ENCODE measurements at regions not wholly inside any gene's neighbourhood (a gene's known extent, or its start where the extent isn't known, plus 50 kb on each side); places are given as distances from the start of the nearest gene placed in this dataset.

DNA sequence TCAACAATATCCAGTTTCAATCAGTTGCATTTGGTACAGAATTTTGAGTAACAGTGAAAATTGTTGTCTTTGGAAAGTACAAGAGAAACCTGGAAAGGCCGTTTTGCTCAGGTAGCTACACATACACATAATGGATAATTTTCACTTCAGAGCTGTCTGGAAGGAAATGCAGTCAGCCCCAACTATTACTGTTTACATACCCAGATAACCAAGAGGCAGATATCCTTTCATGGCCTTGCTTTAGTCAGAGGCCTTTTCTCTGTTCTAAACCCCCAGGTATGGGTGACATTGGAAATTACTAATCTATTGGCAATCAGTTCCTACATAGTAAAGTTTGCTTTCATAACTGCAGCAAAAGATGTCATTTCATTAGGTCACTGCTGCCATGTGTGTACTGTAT is 244.9 kb upstream of the EMCN start:
- Histone ChIP-seq H3K9me2 (ENCODE audit: insufficient read depth) (no peaks in the 10 kb centered on the region; the same call in 1 of the 2 replicates), H3K36me3 (ENCODE audit: low read depth) (no peaks in the 10 kb centered on the region), H3K4me2 (no peak overlapping the region), H3K4me1 (replicated peaks; ENCODE audit: insufficient read depth) (no peaks in the 10 kb centered on the region), H3K27ac (no peak overlapping the region), H4K20me1 (ENCODE audit: insufficient read depth) (no peaks in the 10 kb centered on the region), H3K9me3 (ENCODE audit: insufficient read depth, low read depth) (no peaks in the 10 kb centered on the region), H3K79me2 (ENCODE audit: low read depth) (no peaks in the 10 kb centered on the region), H3K27me3 (ENCODE audit: insufficient read depth, low read depth) (no peaks in the 10 kb centered on the region), H2AFZ (no peak overlapping the region), H3F3A (ENCODE audit: insufficient read depth, low read depth) (no peaks in the 10 kb centered on the region), H3K4me3 (no peak overlapping the region)
- ChIA-PET CTCF (no interaction called here), POLR2A (ENCODE audit: unreplicated experiment) (no interaction called here)
- TF ChIP-seq EZH2 (IDR thresholded peaks at IDR 0.05; ENCODE audit: low read depth), result no peak
- DNase-seq, result no peak
- intact Hi-C loops (cut with micrococcal nuclease; ENCODE audit: unreplicated experiment), result no loop called here
- no TSS peak for BruUV-seq (replicated peaks)

DNA sequence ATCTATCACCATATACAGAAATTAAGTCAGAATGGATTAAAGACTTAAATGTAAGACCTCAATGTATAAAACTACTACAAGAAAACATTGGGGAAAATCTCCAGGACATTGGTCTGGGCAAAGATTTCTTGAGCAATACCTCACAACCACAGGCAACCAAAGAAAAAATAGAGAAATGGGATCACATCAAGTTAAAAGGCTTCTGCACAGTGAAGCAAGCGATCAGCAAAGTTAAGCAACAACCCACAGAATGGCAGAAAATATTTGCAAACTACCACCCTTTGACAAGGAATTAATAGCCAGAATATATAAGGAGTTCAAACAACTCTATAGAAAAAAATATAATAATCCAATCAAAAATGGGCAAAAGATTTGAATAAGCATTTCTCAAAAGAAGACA is 236.9 kb upstream of the EMCN start:
- ChIA-PET CTCF (no interaction called here), POLR2A (ENCODE audit: unreplicated experiment) (no interaction called here)
- Histone ChIP-seq H2AFZ (no peak overlapping the region), H3K4me2 (no peak overlapping the region), H3K4me1 (replicated peaks; ENCODE audit: insufficient read depth) (no peaks in the 10 kb centered on the region), H4K20me1 (ENCODE audit: insufficient read depth) (no peaks in the 10 kb centered on the region), H3K79me2 (ENCODE audit: low read depth) (no peaks in the 10 kb centered on the region), H3K4me3 (no peak overlapping the region), H3K27ac (no peak overlapping the region), H3K27me3 (ENCODE audit: insufficient read depth, low read depth) (no peaks in the 10 kb centered on the region), H3K36me3 (ENCODE audit: low read depth) (no peaks in the 10 kb centered on the region), H3F3A (ENCODE audit: insufficient read depth, low read depth) (no peaks in the 10 kb centered on the region), H3K9me2 (ENCODE audit: insufficient read depth) (no peaks in the 10 kb centered on the region), H3K9me3 (ENCODE audit: insufficient read depth, low read depth) (no peaks in the 10 kb centered on the region)
- BruUV-seq (replicated peaks), result no TSS peak
- no peak for TF ChIP-seq EZH2 (IDR thresholded peaks at IDR 0.05; ENCODE audit: low read depth)
- TF ChIP-seq, protein P1, sequence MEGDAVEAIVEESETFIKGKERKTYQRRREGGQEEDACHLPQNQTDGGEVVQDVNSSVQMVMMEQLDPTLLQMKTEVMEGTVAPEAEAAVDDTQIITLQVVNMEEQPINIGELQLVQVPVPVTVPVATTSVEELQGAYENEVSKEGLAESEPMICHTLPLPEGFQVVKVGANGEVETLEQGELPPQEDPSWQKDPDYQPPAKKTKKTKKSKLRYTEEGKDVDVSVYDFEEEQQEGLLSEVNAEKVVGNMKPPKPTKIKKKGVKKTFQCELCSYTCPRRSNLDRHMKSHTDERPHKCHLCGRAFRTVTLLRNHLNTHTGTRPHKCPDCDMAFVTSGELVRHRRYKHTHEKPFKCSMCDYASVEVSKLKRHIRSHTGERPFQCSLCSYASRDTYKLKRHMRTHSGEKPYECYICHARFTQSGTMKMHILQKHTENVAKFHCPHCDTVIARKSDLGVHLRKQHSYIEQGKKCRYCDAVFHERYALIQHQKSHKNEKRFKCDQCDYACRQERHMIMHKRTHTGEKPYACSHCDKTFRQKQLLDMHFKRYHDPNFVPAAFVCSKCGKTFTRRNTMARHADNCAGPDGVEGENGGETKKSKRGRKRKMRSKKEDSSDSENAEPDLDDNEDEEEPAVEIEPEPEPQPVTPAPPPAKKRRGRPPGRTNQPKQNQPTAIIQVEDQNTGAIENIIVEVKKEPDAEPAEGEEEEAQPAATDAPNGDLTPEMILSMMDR (conservative IDR thresholded peaks at IDR 0.05), result no peak
- intact Hi-C loops (cut with micrococcal nuclease; ENCODE audit: unreplicated experiment), result no loop called here
- no peak for DNase-seq

DNA sequence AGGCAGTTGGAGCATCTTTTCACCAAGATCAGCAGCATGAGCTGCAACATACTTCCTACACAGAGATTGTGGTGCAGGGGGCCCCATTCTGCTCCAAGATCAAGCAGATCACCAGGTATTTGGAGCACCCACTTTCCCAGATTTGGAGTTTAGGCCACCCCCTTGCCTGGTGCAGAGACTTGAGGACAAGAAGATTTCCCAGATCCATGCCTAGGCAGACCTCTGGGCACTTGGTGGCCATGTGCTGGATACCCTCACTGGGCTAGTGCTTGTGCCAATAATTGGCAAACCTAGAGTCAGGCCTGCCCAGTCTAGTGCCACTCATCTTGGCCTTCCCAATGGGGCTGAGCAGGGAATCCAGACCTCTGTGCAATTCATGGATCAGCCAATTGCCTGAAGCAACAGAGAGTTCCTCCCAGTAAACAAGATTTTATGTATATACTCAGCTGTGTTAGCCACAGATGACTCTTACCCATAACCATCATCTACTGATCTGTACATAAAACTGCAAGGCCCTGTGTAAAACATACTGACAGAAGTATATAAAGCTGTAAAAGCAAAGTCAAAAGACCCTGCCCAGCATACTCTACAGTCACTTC is 228.4 kb upstream of the EMCN start:
- ChIA-PET CTCF (no interaction called here), POLR2A (ENCODE audit: unreplicated experiment) (no interaction called here)

More for the DNA sequence above, 228.4 kb upstream of the EMCN start:
- Histone ChIP-seq H2AFZ (no peak overlapping the region), H3K9me3 (ENCODE audit: insufficient read depth, low read depth) (no peaks in the 10 kb centered on the region), H3K27me3 (ENCODE audit: insufficient read depth, low read depth) (no peaks in the 10 kb centered on the region), H3K9me2 (ENCODE audit: insufficient read depth) (no peaks in the 10 kb centered on the region), H3K36me3 (ENCODE audit: low read depth) (no peaks in the 10 kb centered on the region), H3K4me1 (replicated peaks; ENCODE audit: insufficient read depth) (no peaks in the 10 kb centered on the region), H3F3A (ENCODE audit: insufficient read depth, low read depth) (no peaks in the 10 kb centered on the region), H3K4me2 (no peak overlapping the region), H3K27ac (no peak overlapping the region), H3K79me2 (ENCODE audit: low read depth) (no peaks in the 10 kb centered on the region), H3K4me3 (no peak overlapping the region), H4K20me1 (ENCODE audit: insufficient read depth) (no peaks in the 10 kb centered on the region)
- intact Hi-C loops (cut with micrococcal nuclease; ENCODE audit: unreplicated experiment), result loop anchor here (10.0 kb wide), 1 partner anchor 599 kb away; the partner anchor contains the start of gene PPP3CA
- no TSS peak for BruUV-seq (replicated peaks)
- no peak for DNase-seq
- no peak for TF ChIP-seq EZH2 (IDR thresholded peaks at IDR 0.05; ENCODE audit: low read depth)
- TF ChIP-seq, protein P1 (conservative IDR thresholded peaks at IDR 0.05), result no peak
